ENCODE measurements at regions not wholly inside any gene's neighbourhood (a gene's known extent, or its start where the extent isn't known, plus 50 kb on each side); places are given as distances from the start of the nearest gene placed in this dataset.

GRCh38 chr6:156438350-156438923 lies 338.7 kb upstream of the ARID1B start:
- POLR2A ChIA-PET: no interaction called here
- DNase-seq (ENCODE audit: low read depth, low spot score): no peak
- CTCF ChIA-PET: interaction anchor here (1.2 to 1.4 kb wide), 2 partner anchors 10 to 12 kb away, joined by 3 read pairs; no protein-coding TSS in a partner anchor
- no peak overlapping the region for H3K4me3 ChIP-seq (ENCODE audit: low read depth, low read length)
- TF ChIP-seq CTCF (IDR thresholded peaks at IDR 0.05; ENCODE audit: insufficient read depth, low read length, missing control alignments): no peak

- TF ChIP-seq CTCF (IDR thresholded peaks at IDR 0.05; ENCODE audit: insufficient read depth, low read length, missing control alignments): no peak
- H3K4me3 ChIP-seq (ENCODE audit: low read depth, low read length): no peak overlapping the region
- CTCF ChIA-PET: no interaction called here
- POLR2A ChIA-PET: no interaction called here
- no peak for DNase-seq (ENCODE audit: low read depth, low spot score)
These were observed 339.9 kb upstream of the ARID1B start for GRCh38 chr6:156437121-156437879.

- POLR2A ChIA-PET: no interaction called here
- CTCF ChIA-PET: no interaction called here
- TF ChIP-seq CTCF (IDR thresholded peaks at IDR 0.05; ENCODE audit: insufficient read depth, low read length, missing control alignments): no peak
These were observed 342.4 kb upstream of the ARID1B start for GRCh38 chr6:156434795-156435190.

GRCh38 chr6:156434049-156434794 lies 343.0 kb upstream of the ARID1B start:
- ChIA-PET CTCF (no interaction called here), POLR2A (no interaction called here)
- DNase-seq (ENCODE audit: low read depth, low spot score): no peak
- no peak overlapping the region for H3K4me3 ChIP-seq (ENCODE audit: low read depth, low read length)
- no peak for TF ChIP-seq CTCF (IDR thresholded peaks at IDR 0.05; ENCODE audit: insufficient read depth, low read length, missing control alignments)

More at GRCh38 chr6:156434795-156435190, 342.4 kb upstream of the ARID1B start:
- no peak for DNase-seq (ENCODE audit: low read depth, low spot score)
- no peak overlapping the region for H3K4me3 ChIP-seq (ENCODE audit: low read depth, low read length)

GRCh38 chr6:156432543-156432942 lies 344.6 kb upstream of the ARID1B start:
- POLR2A ChIA-PET: no interaction called here
- no peak overlapping the region for H3K4me3 ChIP-seq (ENCODE audit: low read depth, low read length)
- CTCF ChIA-PET: no interaction called here
- DNase-seq (ENCODE audit: low read depth, low spot score): no peak
- no peak for TF ChIP-seq CTCF (IDR thresholded peaks at IDR 0.05; ENCODE audit: insufficient read depth, low read length, missing control alignments)

- ChIA-PET POLR2A (no interaction called here), CTCF (no interaction called here)
- DNase-seq (ENCODE audit: low read depth, low spot score): no peak
- no peak overlapping the region for H3K4me3 ChIP-seq (ENCODE audit: low read depth, low read length)
- no peak for TF ChIP-seq CTCF (IDR thresholded peaks at IDR 0.05; ENCODE audit: insufficient read depth, low read length, missing control alignments)
These were observed 346.8 kb upstream of the ARID1B start for GRCh38 chr6:156430386-156430785.
